ENCODE measurements at regions not wholly inside any gene's neighbourhood (a gene's known extent, or its start where the extent isn't known, plus 50 kb on each side); places are given as distances from the start of the nearest gene placed in this dataset.

DNA sequence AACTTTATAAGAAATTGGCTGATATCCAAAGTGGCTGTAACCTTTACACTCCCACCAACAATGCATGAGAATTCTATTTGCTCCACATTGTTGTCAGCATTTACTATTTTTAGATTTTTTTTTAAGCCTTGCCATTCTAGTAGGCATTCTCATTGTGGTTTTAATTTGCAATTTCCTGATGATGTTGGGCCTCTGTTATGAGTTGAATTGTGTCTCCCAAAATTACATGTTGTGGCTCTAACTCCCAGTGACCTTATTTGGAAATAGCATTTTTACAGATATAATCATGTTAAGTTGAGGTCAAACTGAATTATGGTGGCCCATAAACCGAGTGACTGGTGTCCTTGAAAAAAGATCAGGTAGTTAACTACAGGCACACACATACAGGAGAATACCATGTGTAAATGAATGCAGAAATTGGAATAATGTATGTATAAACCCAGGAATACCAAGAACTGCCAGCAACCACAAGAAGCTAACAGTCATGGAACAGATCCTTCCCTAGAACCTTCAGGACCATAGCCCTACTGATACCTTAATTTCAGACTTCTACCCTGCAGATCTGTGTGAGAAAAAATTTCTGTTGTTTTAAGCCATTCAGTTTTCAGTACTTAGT lies 348.8 kb upstream of the DAB1 start:
- Histone ChIP-seq H3K79me2 (ENCODE audit: control insufficient read depth, insufficient read depth, low read length) (no peaks in the 10 kb centered on the region), H3K36me3 (replicated peaks in 1 of 2; ENCODE audit: control extremely low read depth in 1 of 2, control insufficient read depth in 1 of 2, extremely low read depth in 1 of 2, insufficient read depth in 2 of 2, low read length in 1 of 2) (no peaks in the 10 kb centered on the region), H3K27me3 (replicated peaks in 1 of 4; ENCODE audit: control extremely low read depth in 1 of 4, control insufficient read depth in 3 of 4, insufficient read depth in 4 of 4, low read length in 3 of 4) (no peaks in the 10 kb centered on the region), H2AFZ (ENCODE audit: insufficient read depth, low read depth, low read length, poor library complexity, severe bottlenecking) (no peak overlapping the region), H4K20me1 (ENCODE audit: control insufficient read depth, insufficient read depth, low read length, poor library complexity, severe bottlenecking) (no peaks in the 10 kb centered on the region), H3K27ac (ENCODE audit: low read length in 2 of 2) (no peak overlapping the region), H3K4me1 (ENCODE audit: control insufficient read depth in 2 of 2, insufficient read depth in 2 of 2, low read length in 2 of 2) (no peaks in the 10 kb centered on the region), H3K9ac (ENCODE audit: low read length) (no peak overlapping the region), H3K4me2 (replicated peaks; ENCODE audit: low read depth, low read length, poor library complexity, severe bottlenecking) (no peak overlapping the region), H3K4me3 (ENCODE audit: control extremely low read depth in 1 of 5, extremely low read depth in 1 of 5, insufficient read depth in 1 of 5, low read depth in 2 of 5, low read length in 4 of 5) (no peak overlapping the region), H3K9me3 (ENCODE audit: control extremely low read depth in 1 of 3, control insufficient read depth in 2 of 3, insufficient read depth in 1 of 3, low read length in 2 of 3) (no peaks in the 10 kb centered on the region)
- no CpG with 5 or more reads among the region's 1 CpG for WGBS (ENCODE audit: insufficient coverage)
- intact Hi-C loops (cut with micrococcal nuclease), result no loop called here
- ATAC-seq (ENCODE audit: low read depth) (no peak), DNase-seq (no peak)
- no peaks in the 10 kb centered on the region for H3K9me3 Mint-ChIP-seq (ENCODE audit: insufficient read depth)
- H3K27me3 Mint-ChIP-seq, result peaks cover 3% of the 10 kb centered on the region
- no peak overlapping the region for H3K27ac Mint-ChIP-seq
- TF ChIP-seq, protein P1, sequence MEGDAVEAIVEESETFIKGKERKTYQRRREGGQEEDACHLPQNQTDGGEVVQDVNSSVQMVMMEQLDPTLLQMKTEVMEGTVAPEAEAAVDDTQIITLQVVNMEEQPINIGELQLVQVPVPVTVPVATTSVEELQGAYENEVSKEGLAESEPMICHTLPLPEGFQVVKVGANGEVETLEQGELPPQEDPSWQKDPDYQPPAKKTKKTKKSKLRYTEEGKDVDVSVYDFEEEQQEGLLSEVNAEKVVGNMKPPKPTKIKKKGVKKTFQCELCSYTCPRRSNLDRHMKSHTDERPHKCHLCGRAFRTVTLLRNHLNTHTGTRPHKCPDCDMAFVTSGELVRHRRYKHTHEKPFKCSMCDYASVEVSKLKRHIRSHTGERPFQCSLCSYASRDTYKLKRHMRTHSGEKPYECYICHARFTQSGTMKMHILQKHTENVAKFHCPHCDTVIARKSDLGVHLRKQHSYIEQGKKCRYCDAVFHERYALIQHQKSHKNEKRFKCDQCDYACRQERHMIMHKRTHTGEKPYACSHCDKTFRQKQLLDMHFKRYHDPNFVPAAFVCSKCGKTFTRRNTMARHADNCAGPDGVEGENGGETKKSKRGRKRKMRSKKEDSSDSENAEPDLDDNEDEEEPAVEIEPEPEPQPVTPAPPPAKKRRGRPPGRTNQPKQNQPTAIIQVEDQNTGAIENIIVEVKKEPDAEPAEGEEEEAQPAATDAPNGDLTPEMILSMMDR (IDR thresholded peaks at IDR 0.05), result no peak
- TF ChIP-seq EZH2 (IDR thresholded peaks at IDR 0.05; ENCODE audit: borderline replicate concordance, insufficient read depth, low read depth, low read length, poor library complexity, severe bottlenecking), result no peak
- no peaks in the 10 kb centered on the region for H3K4me1 Mint-ChIP-seq
- no peak overlapping the region for H3K4me3 Mint-ChIP-seq
- POLR2A ChIA-PET, result no interaction called here
- CTCF ChIA-PET, result no interaction called here

- no peak for ATAC-seq (ENCODE audit: low read depth)
- H3K9me3 Mint-ChIP-seq (ENCODE audit: insufficient read depth), result no peaks in the 10 kb centered on the region
- Histone ChIP-seq H3K36me3 (replicated peaks in 1 of 2; ENCODE audit: control extremely low read depth in 1 of 2, control insufficient read depth in 1 of 2, extremely low read depth in 1 of 2, insufficient read depth in 2 of 2, low read length in 1 of 2) (no peaks in the 10 kb centered on the region), H3K9ac (ENCODE audit: low read length) (no peak overlapping the region), H3K27me3 (replicated peaks in 1 of 4; ENCODE audit: control extremely low read depth in 1 of 4, control insufficient read depth in 3 of 4, insufficient read depth in 4 of 4, low read length in 3 of 4) (no peaks in the 10 kb centered on the region), H3K9me3 (ENCODE audit: control extremely low read depth in 1 of 3, control insufficient read depth in 2 of 3, insufficient read depth in 1 of 3, low read length in 2 of 3) (no peaks in the 10 kb centered on the region), H3K4me1 (ENCODE audit: control insufficient read depth in 2 of 2, insufficient read depth in 2 of 2, low read length in 2 of 2) (no peaks in the 10 kb centered on the region), H4K20me1 (ENCODE audit: control insufficient read depth, insufficient read depth, low read length, poor library complexity, severe bottlenecking) (no peaks in the 10 kb centered on the region), H3K4me2 (replicated peaks; ENCODE audit: low read depth, low read length, poor library complexity, severe bottlenecking) (no peak overlapping the region), H2AFZ (ENCODE audit: insufficient read depth, low read depth, low read length, poor library complexity, severe bottlenecking) (no peak overlapping the region), H3K79me2 (ENCODE audit: control insufficient read depth, insufficient read depth, low read length) (no peaks in the 10 kb centered on the region), H3K27ac (ENCODE audit: low read length in 2 of 2) (no peak overlapping the region), H3K4me3 (ENCODE audit: control extremely low read depth in 1 of 5, extremely low read depth in 1 of 5, insufficient read depth in 1 of 5, low read depth in 2 of 5, low read length in 4 of 5) (no peak overlapping the region)
- no peaks in the 10 kb centered on the region for H3K4me1 Mint-ChIP-seq
- H3K4me3 Mint-ChIP-seq, result no peak overlapping the region
- POLR2A ChIA-PET, result no interaction called here
- 98% methylated on average over 4 of the region's 4 CpGs for WGBS (ENCODE audit: insufficient coverage)
- TF ChIP-seq, protein P1 (IDR thresholded peaks at IDR 0.05), result peak; percentile 48
- no peak for TF ChIP-seq EZH2 (IDR thresholded peaks at IDR 0.05; ENCODE audit: borderline replicate concordance, insufficient read depth, low read depth, low read length, poor library complexity, severe bottlenecking)
- H3K27me3 Mint-ChIP-seq, result peaks cover 9% of the 10 kb centered on the region
- intact Hi-C loops (cut with micrococcal nuclease), result no loop called here
- no peak for DNase-seq
- CTCF ChIA-PET, result no interaction called here
- no peak overlapping the region for H3K27ac Mint-ChIP-seq
These were observed 346.9 kb upstream of the DAB1 start for GRCh38 chr1:57770772-57771171.
